NCI-H1436 (cell line): ENCODE measurements at regions not wholly inside any gene's neighbourhood (a gene's known extent, or its start where the extent isn't known, plus 50 kb on each side); places are given as distances from the start of the nearest gene placed in this dataset.
"Not testable (repeated sequence)": the region's sequence is repeated elsewhere in the genome, so short reads cannot be mapped to it uniquely, and the experiment has no call there.

ENCODE experiments used
- DNase-seq: peaks from one replicate; lab custom pipeline; 2025; lab: John Stamatoyannopoulos, UW

DNA sequence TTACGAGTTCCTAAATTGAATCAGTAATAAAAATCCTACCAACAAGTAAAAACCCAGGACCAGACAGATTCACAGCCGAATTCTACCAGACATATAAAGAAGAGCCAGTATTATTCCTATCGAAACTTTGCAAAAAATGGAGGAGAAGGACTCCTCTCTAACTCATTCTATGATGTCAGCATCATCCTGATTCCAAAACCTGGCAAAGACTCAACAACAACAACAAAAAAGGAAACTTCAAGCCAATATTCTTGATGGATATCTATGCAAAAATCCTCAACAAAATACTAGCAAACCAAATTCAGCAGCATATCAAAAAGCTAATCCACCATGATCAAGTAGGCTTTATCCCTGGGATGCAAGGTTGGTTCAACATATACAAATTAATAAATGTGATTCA lies 84.6 kb upstream of the ADRB2 start:
- not testable (repeated sequence) for DNase-seq

DNA sequence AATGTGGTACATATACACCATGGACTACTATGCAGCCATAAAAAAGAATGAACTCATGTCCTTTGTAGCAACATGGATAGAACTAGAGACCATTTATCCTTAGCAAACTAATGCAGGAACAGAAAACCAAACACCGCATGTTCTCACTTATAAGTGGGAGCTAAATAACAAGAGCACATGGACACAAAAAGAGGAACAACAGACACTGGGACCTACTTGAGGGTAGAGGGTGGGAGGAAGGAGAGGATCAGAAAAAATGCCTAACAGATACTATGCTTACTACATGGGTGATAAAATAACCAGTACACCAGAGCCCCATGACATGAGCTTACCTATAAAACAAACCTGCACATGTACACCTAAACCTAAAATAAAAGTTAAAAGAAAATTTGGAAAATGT lies 82.0 kb upstream of the ADRB2 start:
- not testable (repeated sequence) for DNase-seq

DNA sequence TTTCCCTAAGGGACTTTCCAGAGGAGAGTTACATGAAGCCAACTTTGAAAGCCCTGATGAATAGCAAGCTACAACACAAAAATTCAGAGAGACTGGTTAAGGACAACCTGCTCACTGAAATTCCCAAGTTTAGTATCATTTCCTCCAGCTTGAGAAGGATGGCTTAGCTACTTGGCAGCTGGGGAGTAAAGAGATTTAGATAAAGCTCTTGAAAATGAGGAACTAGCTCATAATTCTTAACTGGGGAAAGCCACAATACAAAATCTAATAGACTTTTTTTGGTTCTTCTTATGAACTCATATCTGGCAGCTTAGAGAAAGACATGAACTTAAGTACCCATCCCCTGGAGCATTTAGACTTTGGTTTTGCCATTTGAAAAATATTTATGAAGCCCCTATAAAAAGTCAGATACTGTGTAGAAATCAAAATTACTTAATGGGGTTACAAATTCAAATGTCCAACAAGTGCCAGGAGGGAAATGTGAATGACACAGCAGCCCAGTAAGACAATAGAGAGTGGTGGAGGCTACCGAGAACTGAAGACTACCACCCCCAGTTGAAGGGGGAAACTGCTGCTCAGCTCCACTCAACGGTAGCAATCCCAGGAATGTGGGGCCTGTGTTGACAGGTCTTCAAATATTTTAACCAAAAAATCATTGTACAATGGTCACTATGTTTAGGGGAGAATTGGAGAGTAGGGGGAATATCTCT lies 79.4 kb upstream of the ADRB2 start:
- DNase-seq: no peak

- no peak for DNase-seq
Measured at GRCh38 chr5:148747536-148747906, 78.9 kb upstream of the ADRB2 start.

GRCh38 chr5:148748702-148749392 lies 77.6 kb upstream of the ADRB2 start:
- DNase-seq: no peak

- no peak for DNase-seq
Measured at GRCh38 chr5:148750614-148751013, 75.8 kb upstream of the ADRB2 start.

- DNase-seq: no peak
Measured at GRCh38 chr5:148751025-148751424, 75.4 kb upstream of the ADRB2 start.

GRCh38 chr5:148752375-148752774 lies 74.0 kb upstream of the ADRB2 start:
- DNase-seq: not testable (repeated sequence)

GRCh38 chr5:148759101-148759500 lies 67.3 kb upstream of the ADRB2 start:
- no peak for DNase-seq

- DNase-seq: no peak
Measured at GRCh38 chr5:148760945-148761638, 65.3 kb upstream of the ADRB2 start.

DNA sequence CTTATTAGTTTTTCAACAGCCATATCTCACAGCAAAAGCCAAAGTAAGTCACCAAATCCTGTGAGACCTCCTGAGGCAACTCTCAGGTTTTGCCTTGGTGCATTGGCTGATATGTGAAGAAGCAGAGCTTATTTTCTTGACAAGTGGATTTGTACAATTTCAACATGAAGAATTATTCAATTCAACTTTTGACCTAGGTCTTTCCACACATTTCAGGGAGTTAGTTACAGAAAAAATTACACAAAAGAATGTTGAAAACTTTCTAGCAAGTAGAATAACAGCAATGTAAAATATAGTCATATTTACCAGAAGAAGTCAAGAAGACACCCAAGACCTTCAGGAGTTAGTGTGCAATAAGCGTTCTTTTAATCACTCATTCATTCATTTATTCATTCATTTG lies 62.4 kb upstream of the ADRB2 start:
- no peak for DNase-seq

- DNase-seq: no peak
Measured at GRCh38 chr5:148765061-148765460, 61.4 kb upstream of the ADRB2 start.

DNA sequence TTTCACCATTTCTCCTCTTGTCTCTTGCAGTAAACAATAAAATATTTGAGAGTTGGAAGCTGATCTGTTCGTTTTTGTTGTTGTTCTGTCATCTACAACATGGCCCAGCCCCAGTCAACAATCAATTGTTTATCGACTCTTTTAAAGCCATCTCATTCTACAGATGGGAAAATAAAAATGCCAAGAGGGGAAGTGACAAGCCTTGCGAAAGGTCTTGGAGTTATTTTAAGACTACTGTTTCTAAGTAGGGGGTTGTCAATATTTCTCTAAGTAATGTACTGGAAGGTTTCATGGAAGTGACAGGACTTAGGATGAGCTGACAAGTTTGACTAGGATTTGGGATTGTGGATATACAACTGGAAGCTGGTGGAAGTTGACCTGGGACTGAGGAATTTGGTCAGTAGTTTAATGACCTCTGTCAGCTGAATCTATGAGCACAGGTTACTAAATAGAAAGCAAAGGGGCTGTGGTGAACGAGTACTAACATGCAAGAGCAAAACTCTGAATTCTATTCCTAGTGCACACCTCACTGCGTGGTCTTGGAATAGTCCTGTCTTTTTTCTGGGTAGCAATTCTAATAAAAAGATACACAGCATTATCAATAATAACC lies 57.5 kb upstream of the ADRB2 start:
- DNase-seq: no peak

- DNase-seq: no peak
Measured at GRCh38 chr5:148769941-148770340, 56.5 kb upstream of the ADRB2 start.

GRCh38 chr5:148774313-148774712 lies 52.1 kb upstream of the ADRB2 start:
- DNase-seq: no peak

- DNase-seq: no peak
Measured at GRCh38 chr5:148776261-148776660, 50.1 kb upstream of the ADRB2 start.
